HCT116 (cell line): ENCODE measurements at regions not wholly inside any gene's neighbourhood (a gene's known extent, or its start where the extent isn't known, plus 50 kb on each side); places are given as distances from the start of the nearest gene placed in this dataset.

Source experiments
- ATAC-seq: fragments of 200-7000 bp; cut with Tn5 transposase; 2 replicates; pipeline ENCODE4 v1.9.1; 2020; ENCODE audit warnings: mild to moderate bottlenecking, moderate library complexity
- BruUV-seq: library from RNA; stranded (reverse); fragments of 400-500 nt; replicated peaks from 2 replicates; lab custom pipeline; 2021; lab: Mats Ljungman, UMichigan
- CTCF ChIA-PET: fragments of 300-600 bp; sonication (Branson Sonifier 250); formaldehyde crosslinking; loops from one replicate; lab custom pipeline; 2021; ENCODE audit warnings: antibody characterized with exemption; lab: Charles Lee
- POLR2A ChIA-PET: fragments of 300-600, 350-600 bp; sonication (Branson Sonifier 250); formaldehyde crosslinking; loops from one replicate; lab custom pipeline; 2021; ENCODE audit warnings: antibody characterized with exemption; lab: Charles Lee
- RAD21 ChIA-PET, 2 experiments: fragments of 300-600 bp; sonication (Branson Sonifier 250); formaldehyde crosslinking; loops; one replicate each; lab custom pipeline; 2023; ENCODE audit warnings: low total read pairs in 2 of 2; ENCODE audit not compliant: uncharacterized antibody in 2 of 2, unreplicated experiment in 2 of 2, low non-redundant PET in 1 of 2; lab: Charles Lee
- DNase-seq: peaks from one replicate; pipeline ENCODE4 v3.0.0-alpha.2; 2010; ENCODE audit warnings: low read depth, low spot score
- H2AFZ ChIP-seq: fragments of 200-600 bp; shearing (Covaris generic), sonication (generic); 2 replicates; pipeline ENCODE4 v1.6.1; 2017; ENCODE audit warnings: low read depth, mixed run types, mixed read lengths, antibody characterized with exemption, low read length; ENCODE audit not compliant: poor library complexity, severe bottlenecking
- H3K27ac ChIP-seq: 2 replicates; pipeline ENCODE4 v1.5.1; 2012; ENCODE audit warnings: low read depth, low read length
- H3K27me3 ChIP-seq: fragments of 200-600 bp; sonication (generic); 2 replicates; pipeline ENCODE4 v1.6.1; 2016; ENCODE audit warnings: mixed run types, low read length, mixed read lengths; ENCODE audit not compliant: insufficient read depth
- H3K36me3 ChIP-seq, 2 experiments: fragments of 200-500 bp in 1 of 2; fragments of 200-600 bp in 1 of 2; sonication (Bioruptor generic) in 1 of 2; sonication (generic) in 1 of 2; 2 replicates each; pipeline versions ENCODE4 v1.5.1 to v1.6.1; 2014 to 2016; ENCODE audit warnings: low read length in 2 of 2, inconsistent platforms in 1 of 2, mixed read lengths in 1 of 2, mixed run types in 1 of 2; ENCODE audit not compliant: insufficient read depth in 2 of 2, control insufficient read depth in 1 of 2
- H3K4me1 ChIP-seq, 2 experiments: fragments of 200-600 bp in 1 of 2; sonication (generic) in 1 of 2; 2 replicates each; pipeline versions ENCODE4 v1.5.1 to v1.6.1; 2012 to 2017; ENCODE audit warnings: low read length in 2 of 2, inconsistent platforms in 1 of 2, mild to moderate bottlenecking in 1 of 2, mixed read lengths in 1 of 2, mixed run types in 1 of 2, moderate library complexity in 1 of 2; ENCODE audit not compliant: insufficient read depth in 2 of 2, control insufficient read depth in 1 of 2
- H3K4me2 ChIP-seq: fragments of 200-600 bp; sonication (generic); 2 replicates; pipeline ENCODE4 v1.6.1; 2017; ENCODE audit warnings: mixed run types, low read length, mixed read lengths
- H3K4me3 ChIP-seq, 2 experiments: fragments of 200-600 bp in 1 of 2; sonication (generic) in 1 of 2; replicated peaks in 1 of 2; 2 replicates each; pipeline ENCODE4 v1.5.1; 2011 to 2016; ENCODE audit warnings: low read length in 2 of 2, control low read depth in 1 of 2, low read depth in 1 of 2, mild to moderate bottlenecking in 1 of 2, mixed read lengths in 1 of 2, mixed run types in 1 of 2
- H3K79me2 ChIP-seq: fragments of 200-600 bp; sonication (generic); 2 replicates; pipeline ENCODE4 v1.6.1; 2017; ENCODE audit warnings: mild to moderate bottlenecking, mixed run types, low read length, moderate library complexity, mixed read lengths; ENCODE audit not compliant: insufficient read depth
- H3K9ac ChIP-seq: fragments of 200-600 bp; sonication (generic); 2 replicates; pipeline ENCODE4 v1.6.1; 2016; ENCODE audit warnings: low read length, mixed read lengths
- H3K9me2 ChIP-seq: fragments of 200-600 bp; sonication (generic), shearing (Covaris generic); 2 replicates; pipeline ENCODE4 v1.6.1; 2017; ENCODE audit warnings: mixed run types, mild to moderate bottlenecking, moderate library complexity; ENCODE audit not compliant: insufficient read depth
- H3K9me3 ChIP-seq, 2 experiments: fragments of 200-500 bp in 1 of 2; fragments of 200-600 bp in 1 of 2; sonication (Bioruptor generic) in 1 of 2; sonication (generic) in 1 of 2; 2 replicates each; pipeline ENCODE4 v1.6.1; 2014 to 2017; ENCODE audit warnings: low read length in 2 of 2, mixed read lengths in 2 of 2, inconsistent platforms in 1 of 2, low read depth in 1 of 2, mild to moderate bottlenecking in 1 of 2, mixed run types in 1 of 2, moderate library complexity in 1 of 2; ENCODE audit not compliant: control insufficient read depth in 1 of 2, insufficient read depth in 1 of 2
- H4K20me1 ChIP-seq: fragments of 200-600 bp; sonication (generic), shearing (Covaris generic); 2 replicates; pipeline ENCODE4 v1.6.1; 2017; ENCODE audit warnings: mixed run types, mild to moderate bottlenecking, moderate library complexity; ENCODE audit not compliant: insufficient read depth
- EGR1 ChIP-seq: IDR thresholded peaks from 2 replicates; pipeline ENCODE4 v1.6.1; 2012; ENCODE audit warnings: low read depth
- RAD21 ChIP-seq: IDR thresholded peaks from 2 replicates; pipeline ENCODE4 v1.6.1; 2012; ENCODE audit warnings: low read depth, mild to moderate bottlenecking
- SIN3A ChIP-seq: IDR thresholded peaks from 2 replicates; pipeline ENCODE4 v1.6.1; 2012; ENCODE audit warnings: low read depth
- intact Hi-C: fragments of 100-400 bp; cut with micrococcal nuclease; formaldehyde crosslinking; loops from 2 replicates; pipeline ENCODE4 v1.10.0; 2022
- TF ChIP-seq, protein P1 (sequence below), 3 experiments: fragments of 200-600 bp in 1 of 3; sonication (generic) in 1 of 3; IDR thresholded peaks in 2 of 3; conservative IDR thresholded peaks in 1 of 3; 2 replicates each; pipeline ENCODE4 v1.5.1; 2012 to 2017; ENCODE audit warnings: low read depth in 2 of 3, low read length in 2 of 3, antibody characterized with exemption in 1 of 3, borderline replicate concordance in 1 of 3, control low read depth in 1 of 3, mild to moderate bottlenecking in 1 of 3, mixed read lengths in 1 of 3, mixed run types in 1 of 3, moderate library complexity in 1 of 3; ENCODE audit not compliant: insufficient read depth in 1 of 3
- TF ChIP-seq, protein P2 (sequence below): IDR thresholded peaks from 2 replicates; pipeline ENCODE4 v1.6.1; 2012; ENCODE audit warnings: low read depth

DNA sequence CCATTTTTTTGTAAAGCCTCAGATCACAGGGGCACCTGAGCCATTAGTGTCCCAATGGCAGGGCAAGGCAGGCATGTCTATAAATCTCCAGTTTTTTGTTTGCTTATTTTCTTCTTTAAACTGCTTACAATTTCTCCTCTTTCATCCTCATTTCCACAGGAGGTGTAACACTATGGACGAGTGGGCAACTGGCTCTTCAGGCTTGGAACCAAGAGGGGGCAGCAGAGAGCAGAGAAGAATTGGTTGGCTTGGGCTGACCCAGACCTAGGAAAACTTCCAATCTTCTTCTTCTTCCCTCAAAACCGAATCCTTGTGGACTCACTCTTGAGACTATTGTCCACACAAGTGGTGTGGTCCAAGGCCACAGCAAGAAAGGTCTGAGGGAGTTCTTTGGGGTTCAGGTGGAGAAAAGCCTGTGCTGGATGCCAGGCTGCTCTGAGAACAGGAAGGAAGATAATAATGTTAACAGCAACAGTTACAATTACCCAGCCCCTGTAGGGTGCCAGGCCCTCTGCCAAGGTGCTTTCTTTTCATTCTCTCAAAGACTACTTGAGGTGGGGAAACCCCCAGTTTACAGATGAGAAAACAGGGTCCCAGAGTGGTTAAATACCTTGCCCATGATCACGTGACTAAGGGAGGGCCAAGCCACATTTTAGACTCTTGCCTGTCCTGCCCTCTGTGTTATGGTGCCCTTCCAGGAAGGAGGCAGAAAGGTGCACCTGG lies 70.7 kb upstream of the E2F8 start:
- ChIA-PET CTCF (no interaction called here), RAD21 (no interaction called here), POLR2A (no interaction called here)
- BruUV-seq: no TSS peak
- H3K4me2 ChIP-seq: no peak overlapping the region
- H3K4me1 ChIP-seq: no peaks in the 10 kb centered on the region
- H3K27ac ChIP-seq: no peak overlapping the region
- H3K9me3 ChIP-seq: no peaks in the 10 kb centered on the region
- H2AFZ ChIP-seq: no peak overlapping the region
- no peak overlapping the region for H3K9ac ChIP-seq
- H3K79me2 ChIP-seq: no peaks in the 10 kb centered on the region
- ATAC-seq (peak; percentile 97), DNase-seq (peak; percentile 31)
- no peak for TF ChIP-seq SIN3A
- TF ChIP-seq, protein P1, sequence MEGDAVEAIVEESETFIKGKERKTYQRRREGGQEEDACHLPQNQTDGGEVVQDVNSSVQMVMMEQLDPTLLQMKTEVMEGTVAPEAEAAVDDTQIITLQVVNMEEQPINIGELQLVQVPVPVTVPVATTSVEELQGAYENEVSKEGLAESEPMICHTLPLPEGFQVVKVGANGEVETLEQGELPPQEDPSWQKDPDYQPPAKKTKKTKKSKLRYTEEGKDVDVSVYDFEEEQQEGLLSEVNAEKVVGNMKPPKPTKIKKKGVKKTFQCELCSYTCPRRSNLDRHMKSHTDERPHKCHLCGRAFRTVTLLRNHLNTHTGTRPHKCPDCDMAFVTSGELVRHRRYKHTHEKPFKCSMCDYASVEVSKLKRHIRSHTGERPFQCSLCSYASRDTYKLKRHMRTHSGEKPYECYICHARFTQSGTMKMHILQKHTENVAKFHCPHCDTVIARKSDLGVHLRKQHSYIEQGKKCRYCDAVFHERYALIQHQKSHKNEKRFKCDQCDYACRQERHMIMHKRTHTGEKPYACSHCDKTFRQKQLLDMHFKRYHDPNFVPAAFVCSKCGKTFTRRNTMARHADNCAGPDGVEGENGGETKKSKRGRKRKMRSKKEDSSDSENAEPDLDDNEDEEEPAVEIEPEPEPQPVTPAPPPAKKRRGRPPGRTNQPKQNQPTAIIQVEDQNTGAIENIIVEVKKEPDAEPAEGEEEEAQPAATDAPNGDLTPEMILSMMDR (IDR thresholded peaks at IDR 0.05 in 2 of 3, conservative IDR thresholded peaks at IDR 0.05 in 1 of 3; ENCODE audit: borderline replicate concordance in 1 of 3, insufficient read depth in 1 of 3, low read depth in 2 of 3, low read length in 2 of 3): peak; percentile 53 to 93 (median 85)
- TF ChIP-seq, protein P2, sequence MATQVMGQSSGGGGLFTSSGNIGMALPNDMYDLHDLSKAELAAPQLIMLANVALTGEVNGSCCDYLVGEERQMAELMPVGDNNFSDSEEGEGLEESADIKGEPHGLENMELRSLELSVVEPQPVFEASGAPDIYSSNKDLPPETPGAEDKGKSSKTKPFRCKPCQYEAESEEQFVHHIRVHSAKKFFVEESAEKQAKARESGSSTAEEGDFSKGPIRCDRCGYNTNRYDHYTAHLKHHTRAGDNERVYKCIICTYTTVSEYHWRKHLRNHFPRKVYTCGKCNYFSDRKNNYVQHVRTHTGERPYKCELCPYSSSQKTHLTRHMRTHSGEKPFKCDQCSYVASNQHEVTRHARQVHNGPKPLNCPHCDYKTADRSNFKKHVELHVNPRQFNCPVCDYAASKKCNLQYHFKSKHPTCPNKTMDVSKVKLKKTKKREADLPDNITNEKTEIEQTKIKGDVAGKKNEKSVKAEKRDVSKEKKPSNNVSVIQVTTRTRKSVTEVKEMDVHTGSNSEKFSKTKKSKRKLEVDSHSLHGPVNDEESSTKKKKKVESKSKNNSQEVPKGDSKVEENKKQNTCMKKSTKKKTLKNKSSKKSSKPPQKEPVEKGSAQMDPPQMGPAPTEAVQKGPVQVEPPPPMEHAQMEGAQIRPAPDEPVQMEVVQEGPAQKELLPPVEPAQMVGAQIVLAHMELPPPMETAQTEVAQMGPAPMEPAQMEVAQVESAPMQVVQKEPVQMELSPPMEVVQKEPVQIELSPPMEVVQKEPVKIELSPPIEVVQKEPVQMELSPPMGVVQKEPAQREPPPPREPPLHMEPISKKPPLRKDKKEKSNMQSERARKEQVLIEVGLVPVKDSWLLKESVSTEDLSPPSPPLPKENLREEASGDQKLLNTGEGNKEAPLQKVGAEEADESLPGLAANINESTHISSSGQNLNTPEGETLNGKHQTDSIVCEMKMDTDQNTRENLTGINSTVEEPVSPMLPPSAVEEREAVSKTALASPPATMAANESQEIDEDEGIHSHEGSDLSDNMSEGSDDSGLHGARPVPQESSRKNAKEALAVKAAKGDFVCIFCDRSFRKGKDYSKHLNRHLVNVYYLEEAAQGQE: no peak
- TF ChIP-seq EGR1: no peak
- TF ChIP-seq RAD21: peak; percentile 58
- H3K36me3 ChIP-seq: no peaks in the 10 kb centered on the region
- H4K20me1 ChIP-seq: no peaks in the 10 kb centered on the region
- peaks cover 17% of the 10 kb centered on the region for H3K27me3 ChIP-seq
- no peak overlapping the region for H3K4me3 ChIP-seq
- H3K9me2 ChIP-seq: no peaks in the 10 kb centered on the region
- intact Hi-C loops: loop anchor here (1.0 to 5.0 kb wide), 2 partner anchors 239 to 242 kb away; no protein-coding TSS in a partner anchor
